HCT116 (cell line): ENCODE measurements at regions not wholly inside any gene's neighbourhood (a gene's known extent, or its start where the extent isn't known, plus 50 kb on each side); places are given as distances from the start of the nearest gene placed in this dataset.
"Not testable (repeated sequence)": the region's sequence is repeated elsewhere in the genome, so short reads cannot be mapped to it uniquely, and the experiment has no call there.

Experiments used
- ATAC-seq: fragments of 200-7000 bp; cut with Tn5 transposase; 2 replicates; pipeline ENCODE4 v1.9.1; 2020; ENCODE audit warnings: mild to moderate bottlenecking, moderate library complexity
- BruUV-seq: library from RNA; stranded (reverse); fragments of 400-500 nt; replicated peaks from 2 replicates; lab custom pipeline; 2021; lab: Mats Ljungman, UMichigan
- CTCF ChIA-PET: fragments of 300-600 bp; sonication (Branson Sonifier 250); formaldehyde crosslinking; loops from one replicate; lab custom pipeline; 2021; ENCODE audit warnings: antibody characterized with exemption; lab: Charles Lee
- POLR2A ChIA-PET: fragments of 300-600, 350-600 bp; sonication (Branson Sonifier 250); formaldehyde crosslinking; loops from one replicate; lab custom pipeline; 2021; ENCODE audit warnings: antibody characterized with exemption; lab: Charles Lee
- RAD21 ChIA-PET, 2 experiments: fragments of 300-600 bp; sonication (Branson Sonifier 250); formaldehyde crosslinking; loops; one replicate each; lab custom pipeline; 2023; ENCODE audit warnings: low total read pairs in 2 of 2; ENCODE audit not compliant: uncharacterized antibody in 2 of 2, unreplicated experiment in 2 of 2, low non-redundant PET in 1 of 2; lab: Charles Lee
- DNase-seq: peaks from one replicate; pipeline ENCODE4 v3.0.0-alpha.2; 2010; ENCODE audit warnings: low read depth, low spot score
- H2AFZ ChIP-seq: fragments of 200-600 bp; shearing (Covaris generic), sonication (generic); 2 replicates; pipeline ENCODE4 v1.6.1; 2017; ENCODE audit warnings: low read depth, mixed run types, mixed read lengths, antibody characterized with exemption, low read length; ENCODE audit not compliant: poor library complexity, severe bottlenecking
- H3K27ac ChIP-seq: 2 replicates; pipeline ENCODE4 v1.5.1; 2012; ENCODE audit warnings: low read depth, low read length
- H3K27me3 ChIP-seq: fragments of 200-600 bp; sonication (generic); 2 replicates; pipeline ENCODE4 v1.6.1; 2016; ENCODE audit warnings: mixed run types, low read length, mixed read lengths; ENCODE audit not compliant: insufficient read depth
- H3K36me3 ChIP-seq, 2 experiments: fragments of 200-500 bp in 1 of 2; fragments of 200-600 bp in 1 of 2; sonication (Bioruptor generic) in 1 of 2; sonication (generic) in 1 of 2; 2 replicates each; pipeline versions ENCODE4 v1.5.1 to v1.6.1; 2014 to 2016; ENCODE audit warnings: low read length in 2 of 2, inconsistent platforms in 1 of 2, mixed read lengths in 1 of 2, mixed run types in 1 of 2; ENCODE audit not compliant: insufficient read depth in 2 of 2, control insufficient read depth in 1 of 2
- H3K4me1 ChIP-seq, 2 experiments: fragments of 200-600 bp in 1 of 2; sonication (generic) in 1 of 2; 2 replicates each; pipeline versions ENCODE4 v1.5.1 to v1.6.1; 2012 to 2017; ENCODE audit warnings: low read length in 2 of 2, inconsistent platforms in 1 of 2, mild to moderate bottlenecking in 1 of 2, mixed read lengths in 1 of 2, mixed run types in 1 of 2, moderate library complexity in 1 of 2; ENCODE audit not compliant: insufficient read depth in 2 of 2, control insufficient read depth in 1 of 2
- H3K4me2 ChIP-seq: fragments of 200-600 bp; sonication (generic); 2 replicates; pipeline ENCODE4 v1.6.1; 2017; ENCODE audit warnings: mixed run types, low read length, mixed read lengths
- H3K4me3 ChIP-seq, 2 experiments: fragments of 200-600 bp in 1 of 2; sonication (generic) in 1 of 2; replicated peaks in 1 of 2; 2 replicates each; pipeline ENCODE4 v1.5.1; 2011 to 2016; ENCODE audit warnings: low read length in 2 of 2, control low read depth in 1 of 2, low read depth in 1 of 2, mild to moderate bottlenecking in 1 of 2, mixed read lengths in 1 of 2, mixed run types in 1 of 2
- H3K79me2 ChIP-seq: fragments of 200-600 bp; sonication (generic); 2 replicates; pipeline ENCODE4 v1.6.1; 2017; ENCODE audit warnings: mild to moderate bottlenecking, mixed run types, low read length, moderate library complexity, mixed read lengths; ENCODE audit not compliant: insufficient read depth
- H3K9ac ChIP-seq: fragments of 200-600 bp; sonication (generic); 2 replicates; pipeline ENCODE4 v1.6.1; 2016; ENCODE audit warnings: low read length, mixed read lengths
- H3K9me2 ChIP-seq: fragments of 200-600 bp; sonication (generic), shearing (Covaris generic); 2 replicates; pipeline ENCODE4 v1.6.1; 2017; ENCODE audit warnings: mixed run types, mild to moderate bottlenecking, moderate library complexity; ENCODE audit not compliant: insufficient read depth
- H3K9me3 ChIP-seq, 2 experiments: fragments of 200-500 bp in 1 of 2; fragments of 200-600 bp in 1 of 2; sonication (Bioruptor generic) in 1 of 2; sonication (generic) in 1 of 2; 2 replicates each; pipeline ENCODE4 v1.6.1; 2014 to 2017; ENCODE audit warnings: low read length in 2 of 2, mixed read lengths in 2 of 2, inconsistent platforms in 1 of 2, low read depth in 1 of 2, mild to moderate bottlenecking in 1 of 2, mixed run types in 1 of 2, moderate library complexity in 1 of 2; ENCODE audit not compliant: control insufficient read depth in 1 of 2, insufficient read depth in 1 of 2
- H4K20me1 ChIP-seq: fragments of 200-600 bp; sonication (generic), shearing (Covaris generic); 2 replicates; pipeline ENCODE4 v1.6.1; 2017; ENCODE audit warnings: mixed run types, mild to moderate bottlenecking, moderate library complexity; ENCODE audit not compliant: insufficient read depth
- CBX3 ChIP-seq: IDR thresholded peaks from 2 replicates; pipeline ENCODE4 v1.6.1; 2012; ENCODE audit warnings: low read depth
- EZH2phosphoT487 ChIP-seq: fragments of 200-600 bp; IDR thresholded peaks from 2 replicates; pipeline ENCODE4 v1.6.1; 2018; ENCODE audit warnings: antibody characterized with exemption, borderline replicate concordance
- FOSL1 ChIP-seq: IDR thresholded peaks from 2 replicates; pipeline ENCODE4 v1.6.1; 2012; ENCODE audit warnings: low read depth
- RAD21 ChIP-seq: IDR thresholded peaks from 2 replicates; pipeline ENCODE4 v1.6.1; 2012; ENCODE audit warnings: low read depth, mild to moderate bottlenecking
- SIN3A ChIP-seq: IDR thresholded peaks from 2 replicates; pipeline ENCODE4 v1.6.1; 2012; ENCODE audit warnings: low read depth
- ZFX ChIP-seq: fragments of 450-650 bp; IDR thresholded peaks from 2 replicates; pipeline ENCODE4 v1.6.1; 2017
- ZNF274 ChIP-seq: fragments of 200-500 bp; sonication (Bioruptor generic); IDR thresholded peaks from 2 replicates; pipeline ENCODE4 v1.6.1; 2014; ENCODE audit warnings: mild to moderate bottlenecking, low read depth, low read length, inconsistent platforms
- intact Hi-C: fragments of 100-400 bp; cut with micrococcal nuclease; formaldehyde crosslinking; loops from 2 replicates; pipeline ENCODE4 v1.10.0; 2022
- TF ChIP-seq, protein P1 (sequence below): IDR thresholded peaks from 2 replicates; pipeline ENCODE4 v1.6.1; 2012

- Histone ChIP-seq H3K4me2 (no peak overlapping the region), H3K36me3 (no peaks in the 10 kb centered on the region), H4K20me1 (no peaks in the 10 kb centered on the region), H3K4me3 (no peak overlapping the region), H3K4me1 (no peaks in the 10 kb centered on the region), H3K79me2 (no peaks in the 10 kb centered on the region), H3K9ac (no peak overlapping the region), H3K27me3 (no peaks in the 10 kb centered on the region), H2AFZ (no peak overlapping the region), H3K9me2 (no peaks in the 10 kb centered on the region), H3K27ac (no peak overlapping the region), H3K9me3 (no peaks in the 10 kb centered on the region)
- no peak for ATAC-seq
- intact Hi-C loops, result no loop called here
- ChIA-PET RAD21 (no interaction called here), POLR2A (no interaction called here), CTCF (no interaction called here)
- no peak for DNase-seq
- TF ChIP-seq ZNF274 (no peak), ZFX (no peak), CBX3 (no peak), EZH2phosphoT487 (no peak), FOSL1 (no peak), RAD21 (no peak), SIN3A (no peak)
- TF ChIP-seq, protein P1, sequence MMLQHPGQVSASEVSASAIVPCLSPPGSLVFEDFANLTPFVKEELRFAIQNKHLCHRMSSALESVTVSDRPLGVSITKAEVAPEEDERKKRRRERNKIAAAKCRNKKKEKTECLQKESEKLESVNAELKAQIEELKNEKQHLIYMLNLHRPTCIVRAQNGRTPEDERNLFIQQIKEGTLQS, result no peak
- BruUV-seq, result no TSS peak
Measured at GRCh38 chr4:187128976-187129375, 405.3 kb upstream of the FAT1 start.

- H3K4me2 ChIP-seq, RAD21 ChIA-PET, H3K27ac ChIP-seq, POLR2A ChIA-PET, H3K4me1 ChIP-seq, H3K9ac ChIP-seq, H3K79me2 ChIP-seq, H3K36me3 ChIP-seq, H3K27me3 ChIP-seq, BruUV-seq, DNase-seq, CTCF ChIA-PET, H2AFZ ChIP-seq, H3K9me3 ChIP-seq, H3K9me2 ChIP-seq, ATAC-seq, H3K4me3 ChIP-seq, intact Hi-C loops, H4K20me1 ChIP-seq: not testable (repeated sequence)
Measured at GRCh38 chr4:187131826-187132225, 408.2 kb upstream of the FAT1 start.
